ENCODE measurements at regions not wholly inside any gene's neighbourhood (a gene's known extent, or its start where the extent isn't known, plus 50 kb on each side); places are given as distances from the start of the nearest gene placed in this dataset.

DNA sequence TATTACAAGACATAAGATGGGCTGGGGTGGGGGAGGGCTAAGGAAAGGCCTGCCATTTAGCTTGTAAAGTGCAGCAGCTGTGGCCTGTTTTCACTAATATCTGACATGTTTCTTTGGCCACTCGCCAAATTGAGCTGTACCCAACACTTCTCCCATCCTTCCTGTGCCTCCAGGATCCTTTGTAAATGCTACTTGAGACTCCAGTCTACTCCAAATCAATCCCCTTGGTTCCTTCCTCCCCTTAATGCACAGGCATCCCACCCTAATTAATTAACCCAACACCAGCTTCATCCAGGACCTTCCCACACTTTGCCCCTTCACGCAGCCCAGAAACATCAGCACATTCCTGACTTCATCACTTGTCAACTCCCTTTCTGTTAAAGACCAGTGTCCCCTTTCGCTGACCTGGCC lies 55.0 kb upstream of the TCF21 start:
- Histone ChIP-seq H3F3A (replicated peaks; ENCODE audit: insufficient read depth) (no peaks in the 10 kb centered on the region), H3K9me2 (no peaks in the 10 kb centered on the region), H3K27ac (ENCODE audit: low read depth in 2 of 2, low read length in 1 of 2) (no peak overlapping the region), H3K36me3 (replicated peaks in 1 of 2; ENCODE audit: control insufficient read depth in 1 of 2, insufficient read depth in 2 of 2, low read length in 1 of 2) (no peaks in the 10 kb centered on the region), H3K79me2 (ENCODE audit: insufficient read depth) (no peaks in the 10 kb centered on the region), H3K27me3 (ENCODE audit: insufficient read depth) (peaks cover 24% of the 10 kb centered on the region), H3K9ac (no peak overlapping the region), H4K20me1 (ENCODE audit: insufficient read depth) (no peaks in the 10 kb centered on the region), H3K4me3 (ENCODE audit: low read depth in 2 of 2, low read length in 1 of 2) (no peak overlapping the region), H2AFZ (ENCODE audit: low read depth) (no peak overlapping the region), H3K4me1 (ENCODE audit: control insufficient read depth in 1 of 2, insufficient read depth in 2 of 2, low read depth in 1 of 2, low read length in 1 of 2) (no peaks in the 10 kb centered on the region; a peak in 1 of 4 replicates), H3K4me2 (no peak overlapping the region), H3K9me3 (no peaks in the 10 kb centered on the region)
- CTCF ChIA-PET = interaction anchor here (1.8 to 3.3 kb wide), 2 partner anchors 16 to 87 kb away, joined by 5 to 11 read pairs; no protein-coding TSS in a partner anchor
- TF ChIP-seq CHD2 (IDR thresholded peaks at IDR 0.05; ENCODE audit: low read length, partially characterized antibody) = no peak
- no peak for TF ChIP-seq TEAD4 (IDR thresholded peaks at IDR 0.05; ENCODE audit: borderline replicate concordance, insufficient read depth)
- TF ChIP-seq, protein P1, sequence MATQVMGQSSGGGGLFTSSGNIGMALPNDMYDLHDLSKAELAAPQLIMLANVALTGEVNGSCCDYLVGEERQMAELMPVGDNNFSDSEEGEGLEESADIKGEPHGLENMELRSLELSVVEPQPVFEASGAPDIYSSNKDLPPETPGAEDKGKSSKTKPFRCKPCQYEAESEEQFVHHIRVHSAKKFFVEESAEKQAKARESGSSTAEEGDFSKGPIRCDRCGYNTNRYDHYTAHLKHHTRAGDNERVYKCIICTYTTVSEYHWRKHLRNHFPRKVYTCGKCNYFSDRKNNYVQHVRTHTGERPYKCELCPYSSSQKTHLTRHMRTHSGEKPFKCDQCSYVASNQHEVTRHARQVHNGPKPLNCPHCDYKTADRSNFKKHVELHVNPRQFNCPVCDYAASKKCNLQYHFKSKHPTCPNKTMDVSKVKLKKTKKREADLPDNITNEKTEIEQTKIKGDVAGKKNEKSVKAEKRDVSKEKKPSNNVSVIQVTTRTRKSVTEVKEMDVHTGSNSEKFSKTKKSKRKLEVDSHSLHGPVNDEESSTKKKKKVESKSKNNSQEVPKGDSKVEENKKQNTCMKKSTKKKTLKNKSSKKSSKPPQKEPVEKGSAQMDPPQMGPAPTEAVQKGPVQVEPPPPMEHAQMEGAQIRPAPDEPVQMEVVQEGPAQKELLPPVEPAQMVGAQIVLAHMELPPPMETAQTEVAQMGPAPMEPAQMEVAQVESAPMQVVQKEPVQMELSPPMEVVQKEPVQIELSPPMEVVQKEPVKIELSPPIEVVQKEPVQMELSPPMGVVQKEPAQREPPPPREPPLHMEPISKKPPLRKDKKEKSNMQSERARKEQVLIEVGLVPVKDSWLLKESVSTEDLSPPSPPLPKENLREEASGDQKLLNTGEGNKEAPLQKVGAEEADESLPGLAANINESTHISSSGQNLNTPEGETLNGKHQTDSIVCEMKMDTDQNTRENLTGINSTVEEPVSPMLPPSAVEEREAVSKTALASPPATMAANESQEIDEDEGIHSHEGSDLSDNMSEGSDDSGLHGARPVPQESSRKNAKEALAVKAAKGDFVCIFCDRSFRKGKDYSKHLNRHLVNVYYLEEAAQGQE (IDR thresholded peaks at IDR 0.05; ENCODE audit: low read depth, low read length) = no peak
- no peak for TF ChIP-seq RFX5 (IDR thresholded peaks at IDR 0.05; ENCODE audit: low read length)
- POLR2A ChIA-PET = no interaction called here
- 10% methylated on average over 3 of the region's 3 CpGs for WGBS (ENCODE audit: low lambda C conversion rate)
- no peak for DNase-seq

DNA sequence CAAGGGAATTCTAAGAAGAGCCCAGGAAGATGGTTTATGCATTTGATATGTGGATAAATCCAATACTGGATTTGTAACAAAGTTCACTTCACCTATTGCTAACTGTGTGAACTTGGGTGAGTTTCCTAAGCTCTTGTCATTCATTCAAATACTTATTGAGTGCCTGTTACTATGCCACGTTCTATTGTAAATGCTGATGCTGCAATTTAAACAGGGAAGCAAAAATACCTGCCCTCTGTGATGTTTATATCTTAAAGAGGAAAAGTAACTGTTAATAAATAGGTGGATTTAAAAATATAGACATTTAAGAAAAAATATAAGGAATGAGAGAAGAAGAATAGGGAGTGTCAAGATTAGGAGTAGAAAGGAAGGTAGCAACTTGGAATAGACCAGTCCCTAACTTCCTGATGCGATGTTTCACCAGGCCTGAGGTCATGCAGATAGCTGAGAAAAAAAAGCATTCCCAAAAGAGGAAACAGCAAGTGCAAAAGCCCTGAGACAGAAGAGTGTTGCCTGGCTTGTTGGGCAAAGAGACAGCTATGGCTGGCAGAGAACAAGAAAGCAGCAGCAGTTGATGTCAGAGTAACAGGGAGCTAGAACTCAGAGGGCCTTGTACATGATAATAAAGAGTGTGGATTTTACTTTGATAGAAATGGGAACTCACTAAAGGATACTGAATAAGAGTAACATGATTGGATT lies 54.3 kb upstream of the TCF21 start:
- ChIA-PET POLR2A (no interaction called here), CTCF (interaction anchor here (1.8 to 3.3 kb wide), 2 partner anchors 17 to 86 kb away, joined by 5 to 11 read pairs; no protein-coding TSS in a partner anchor)
- Histone ChIP-seq H3F3A (replicated peaks; ENCODE audit: insufficient read depth) (no peaks in the 10 kb centered on the region), H2AFZ (ENCODE audit: low read depth) (no peak overlapping the region), H3K9me3 (no peaks in the 10 kb centered on the region), H3K27me3 (ENCODE audit: insufficient read depth) (peaks cover 31% of the 10 kb centered on the region), H3K9me2 (no peaks in the 10 kb centered on the region), H3K79me2 (ENCODE audit: insufficient read depth) (no peaks in the 10 kb centered on the region), H3K4me2 (no peak overlapping the region), H4K20me1 (ENCODE audit: insufficient read depth) (no peaks in the 10 kb centered on the region), H3K4me3 (ENCODE audit: low read depth in 2 of 2, low read length in 1 of 2) (no peak overlapping the region), H3K36me3 (replicated peaks in 1 of 2; ENCODE audit: control insufficient read depth in 1 of 2, insufficient read depth in 2 of 2, low read length in 1 of 2) (no peaks in the 10 kb centered on the region), H3K27ac (ENCODE audit: low read depth in 2 of 2, low read length in 1 of 2) (no peak overlapping the region), H3K4me1 (ENCODE audit: control insufficient read depth in 1 of 2, insufficient read depth in 2 of 2, low read depth in 1 of 2, low read length in 1 of 2) (no peaks in the 10 kb centered on the region; a peak in 1 of 4 replicates), H3K9ac (no peak overlapping the region)
- DNase-seq = no peak
- no peak for TF ChIP-seq NFIC (IDR thresholded peaks at IDR 0.05; ENCODE audit: borderline replicate concordance)
- no peak for TF ChIP-seq FOXM1 (IDR thresholded peaks at IDR 0.05; ENCODE audit: low read depth)
- no peak for TF ChIP-seq SMC3 (IDR thresholded peaks at IDR 0.05; ENCODE audit: low read depth, low read length)
- no peak for TF ChIP-seq RFX5 (IDR thresholded peaks at IDR 0.05; ENCODE audit: low read length)
- TF ChIP-seq JUND (IDR thresholded peaks at IDR 0.05) = no peak
- TF ChIP-seq POLR2AphosphoS5 (IDR thresholded peaks at IDR 0.05; ENCODE audit: low read depth, low read length) = no peak
- TF ChIP-seq MXI1 (IDR thresholded peaks at IDR 0.05; ENCODE audit: low read depth, low read length) = no peak
- no peak for TF ChIP-seq EZH2phosphoT487 (IDR thresholded peaks at IDR 0.05; ENCODE audit: borderline replicate concordance, low read depth)
- TF ChIP-seq NRF1 (IDR thresholded peaks at IDR 0.05; ENCODE audit: low read depth, low read length) = no peak
- no peak for TF ChIP-seq GATA2 (CRISPR knock-in tag; IDR thresholded peaks at IDR 0.05)
- TF ChIP-seq, protein P2, sequence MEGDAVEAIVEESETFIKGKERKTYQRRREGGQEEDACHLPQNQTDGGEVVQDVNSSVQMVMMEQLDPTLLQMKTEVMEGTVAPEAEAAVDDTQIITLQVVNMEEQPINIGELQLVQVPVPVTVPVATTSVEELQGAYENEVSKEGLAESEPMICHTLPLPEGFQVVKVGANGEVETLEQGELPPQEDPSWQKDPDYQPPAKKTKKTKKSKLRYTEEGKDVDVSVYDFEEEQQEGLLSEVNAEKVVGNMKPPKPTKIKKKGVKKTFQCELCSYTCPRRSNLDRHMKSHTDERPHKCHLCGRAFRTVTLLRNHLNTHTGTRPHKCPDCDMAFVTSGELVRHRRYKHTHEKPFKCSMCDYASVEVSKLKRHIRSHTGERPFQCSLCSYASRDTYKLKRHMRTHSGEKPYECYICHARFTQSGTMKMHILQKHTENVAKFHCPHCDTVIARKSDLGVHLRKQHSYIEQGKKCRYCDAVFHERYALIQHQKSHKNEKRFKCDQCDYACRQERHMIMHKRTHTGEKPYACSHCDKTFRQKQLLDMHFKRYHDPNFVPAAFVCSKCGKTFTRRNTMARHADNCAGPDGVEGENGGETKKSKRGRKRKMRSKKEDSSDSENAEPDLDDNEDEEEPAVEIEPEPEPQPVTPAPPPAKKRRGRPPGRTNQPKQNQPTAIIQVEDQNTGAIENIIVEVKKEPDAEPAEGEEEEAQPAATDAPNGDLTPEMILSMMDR (IDR thresholded peaks at IDR 0.05) = no peak
- TF ChIP-seq CHD2 (IDR thresholded peaks at IDR 0.05; ENCODE audit: low read length, partially characterized antibody) = no peak
- TF ChIP-seq, protein P3, sequence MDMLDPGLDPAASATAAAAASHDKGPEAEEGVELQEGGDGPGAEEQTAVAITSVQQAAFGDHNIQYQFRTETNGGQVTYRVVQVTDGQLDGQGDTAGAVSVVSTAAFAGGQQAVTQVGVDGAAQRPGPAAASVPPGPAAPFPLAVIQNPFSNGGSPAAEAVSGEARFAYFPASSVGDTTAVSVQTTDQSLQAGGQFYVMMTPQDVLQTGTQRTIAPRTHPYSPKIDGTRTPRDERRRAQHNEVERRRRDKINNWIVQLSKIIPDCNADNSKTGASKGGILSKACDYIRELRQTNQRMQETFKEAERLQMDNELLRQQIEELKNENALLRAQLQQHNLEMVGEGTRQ (IDR thresholded peaks at IDR 0.05; ENCODE audit: borderline replicate concordance, low read depth, low read length) = no peak
- TF ChIP-seq TEAD4 (IDR thresholded peaks at IDR 0.05; ENCODE audit: borderline replicate concordance, insufficient read depth) = no peak
- TF ChIP-seq TAF1 (IDR thresholded peaks at IDR 0.05; ENCODE audit: borderline replicate concordance, low read depth, low read length) = no peak
- TF ChIP-seq, protein P4, sequence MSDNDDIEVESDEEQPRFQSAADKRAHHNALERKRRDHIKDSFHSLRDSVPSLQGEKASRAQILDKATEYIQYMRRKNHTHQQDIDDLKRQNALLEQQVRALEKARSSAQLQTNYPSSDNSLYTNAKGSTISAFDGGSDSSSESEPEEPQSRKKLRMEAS (IDR thresholded peaks at IDR 0.05; ENCODE audit: low read depth) = no peak
- 3% methylated on average over 2 of the region's 2 CpGs for WGBS (ENCODE audit: low lambda C conversion rate)
